GM12878 (cell line): ENCODE measurements at regions not wholly inside any gene's neighbourhood (a gene's known extent, or its start where the extent isn't known, plus 50 kb on each side); places are given as distances from the start of the nearest gene placed in this dataset.

Source experiments
- BMI1 ChIP-seq: fragments of 450-650 bp; IDR thresholded peaks from 2 replicates; pipeline ENCODE4 v1.6.1; 2016; ENCODE audit warnings: mild to moderate bottlenecking, moderate library complexity, borderline replicate concordance
- CHD2 ChIP-seq: IDR thresholded peaks from 2 replicates; pipeline ENCODE4 v1.6.1; 2011; ENCODE audit warnings: low read depth, low read length, improper control_type of control experiment, borderline replicate concordance
- CREM ChIP-seq: IDR thresholded peaks from 2 replicates; pipeline ENCODE4 v1.6.1; 2014; ENCODE audit warnings: antibody characterized with exemption, low read depth
- CUX1 ChIP-seq: IDR thresholded peaks from 2 replicates; pipeline ENCODE4 v1.6.1; 2012; ENCODE audit warnings: improper control_type of control experiment, low read depth, low read length; ENCODE audit not compliant: insufficient replicate concordance
- E2F4 ChIP-seq: IDR thresholded peaks from 2 replicates; pipeline ENCODE4 v1.6.1; 2012; ENCODE audit warnings: low read depth, low read length, improper control_type of control experiment
- EED ChIP-seq: sonication (generic); IDR thresholded peaks from 2 replicates; pipeline ENCODE4 v1.6.1; 2016; ENCODE audit warnings: antibody characterized with exemption, low read depth
- EP300 ChIP-seq, 2 experiments: fragments of 150-350 bp in 1 of 2; IDR thresholded peaks; 2 replicates each; pipeline ENCODE4 v1.6.1; 2011 to 2012; ENCODE audit warnings: low read depth in 2 of 2, low read length in 2 of 2, borderline replicate concordance in 1 of 2, improper control_type of control experiment in 1 of 2, inconsistent platforms in 1 of 2; ENCODE audit not compliant: control insufficient read depth in 1 of 2
- ETV6 ChIP-seq, 2 experiments: fragments of 450-650 bp in 1 of 2; IDR thresholded peaks in 1 of 2; conservative IDR thresholded peaks in 1 of 2; 2 replicates each; pipeline ENCODE4 v1.6.1; 2014; ENCODE audit warnings: antibody characterized with exemption in 1 of 2, borderline replicate concordance in 1 of 2, low read depth in 1 of 2, mild to moderate bottlenecking in 1 of 2, moderate library complexity in 1 of 2
- IRF3 ChIP-seq: fragments of 450-650 bp; IDR thresholded peaks from 2 replicates; pipeline ENCODE4 v1.6.1; 2014; ENCODE audit warnings: mild to moderate bottlenecking
- IRF4 ChIP-seq: IDR thresholded peaks from 2 replicates; pipeline ENCODE4 v1.6.1; 2011; ENCODE audit warnings: low read depth, low read length
- KLF5 ChIP-seq: fragments of 450-650 bp; IDR thresholded peaks from 2 replicates; pipeline ENCODE4 v1.6.1; 2014; ENCODE audit warnings: mild to moderate bottlenecking; ENCODE audit not compliant: partially characterized antibody
- MTA2 ChIP-seq: fragments of 450-650 bp; IDR thresholded peaks from 2 replicates; pipeline ENCODE4 v1.6.1; 2016; ENCODE audit warnings: low read depth, mild to moderate bottlenecking, moderate library complexity
- NFIC ChIP-seq: IDR thresholded peaks from 2 replicates; pipeline ENCODE4 v1.6.1; 2012; ENCODE audit warnings: low read depth, mild to moderate bottlenecking, inconsistent platforms, low read length, moderate library complexity
- NFYA ChIP-seq: IDR thresholded peaks from 2 replicates; pipeline ENCODE4 v1.6.1; 2011; ENCODE audit warnings: low read depth, mild to moderate bottlenecking, low read length, improper control_type of control experiment, borderline replicate concordance
- NRF1 ChIP-seq: conservative IDR thresholded peaks from 2 replicates; pipeline ENCODE4 v1.6.1; 2011; ENCODE audit warnings: mild to moderate bottlenecking, low read depth, low read length, improper control_type of control experiment
- PAX5 ChIP-seq: IDR thresholded peaks from 2 replicates; pipeline ENCODE4 v1.6.1; 2011; ENCODE audit warnings: low read depth, low read length, borderline replicate concordance
- POLR2A ChIP-seq: IDR thresholded peaks from 2 replicates; pipeline ENCODE4 v1.6.1; 2011; ENCODE audit warnings: low read depth, mild to moderate bottlenecking, low read length
- SRF ChIP-seq, 2 experiments: IDR thresholded peaks; 2 replicates each; pipeline ENCODE4 v1.6.1; 2011; ENCODE audit warnings: low read depth in 2 of 2, low read length in 2 of 2, mild to moderate bottlenecking in 1 of 2, moderate library complexity in 1 of 2
- SUPT20H ChIP-seq: IDR thresholded peaks from 2 replicates; pipeline ENCODE4 v1.6.1; 2011; ENCODE audit warnings: low read depth, mild to moderate bottlenecking, low read length, moderate library complexity, borderline replicate concordance; ENCODE audit not compliant: control insufficient read depth
- ZBED1 ChIP-seq: IDR thresholded peaks from 2 replicates; pipeline ENCODE4 v1.6.1; 2016; ENCODE audit warnings: borderline replicate concordance
- ZNF384 ChIP-seq: IDR thresholded peaks from 2 replicates; pipeline ENCODE4 v1.6.1; 2012; ENCODE audit warnings: low read depth, mild to moderate bottlenecking, low read length, improper control_type of control experiment, borderline replicate concordance
- TF ChIP-seq, protein P1 (sequence below): fragments of 450-650 bp; IDR thresholded peaks from 2 replicates; pipeline ENCODE4 v1.6.1; 2017; ENCODE audit warnings: mild to moderate bottlenecking, low read depth, inconsistent platforms; ENCODE audit not compliant: poor library complexity, severe bottlenecking

DNA sequence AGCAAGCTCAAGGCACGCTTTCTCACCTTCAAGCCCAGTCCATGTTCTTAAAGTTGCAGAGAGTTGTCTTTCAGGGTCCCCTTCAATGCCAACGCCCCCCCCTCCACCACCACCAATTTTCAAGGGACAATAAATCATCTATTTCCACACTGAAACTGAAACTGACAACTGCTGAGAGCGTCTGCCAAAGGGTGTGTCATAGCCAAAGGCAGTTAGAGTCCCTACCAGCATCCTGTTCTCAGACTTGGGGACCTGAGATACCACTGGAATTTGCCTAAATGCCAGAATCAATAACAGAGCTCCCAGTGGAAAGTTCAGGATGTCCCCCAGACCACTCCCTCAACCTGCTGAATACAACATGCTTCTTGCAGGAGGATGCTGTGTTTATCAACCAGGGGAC lies 133.2 kb upstream of the SOX9 start (continued):
- TF ChIP-seq CREM (0 out of 2 replicates have a peak, but pooled peaks have one; percentile 11), E2F4 (no peak), SRF (IDR thresholded peaks at IDR 0.05; ENCODE audit: low read depth in 2 of 2, low read length in 2 of 2) (no peak), IRF3 (no peak), BMI1 (no peak), KLF5 (no peak), SUPT20H (no peak), MTA2 (peak; percentile 42; the same call in 1 of the 2 replicates), POLR2A (no peak), EP300 (IDR thresholded peaks at IDR 0.05; ENCODE audit: borderline replicate concordance in 1 of 2, control insufficient read depth in 1 of 2, low read depth in 2 of 2, low read length in 2 of 2) (peak in 1 of 2 experiments; percentile 54; a peak in 1 of 4 replicates), NRF1 (no peak), EED (peak; percentile 88), CHD2 (no peak), IRF4 (no peak), NFIC (no peak), ZBED1 (no peak), CUX1 (no peak), PAX5 (no peak), ETV6 (conservative IDR thresholded peaks at IDR 0.05 in 1 of 2, IDR thresholded peaks at IDR 0.05 in 1 of 2; ENCODE audit: borderline replicate concordance in 1 of 2, low read depth in 1 of 2) (no peak), NFYA (no peak), ZNF384 (no peak)
- TF ChIP-seq, protein P1, sequence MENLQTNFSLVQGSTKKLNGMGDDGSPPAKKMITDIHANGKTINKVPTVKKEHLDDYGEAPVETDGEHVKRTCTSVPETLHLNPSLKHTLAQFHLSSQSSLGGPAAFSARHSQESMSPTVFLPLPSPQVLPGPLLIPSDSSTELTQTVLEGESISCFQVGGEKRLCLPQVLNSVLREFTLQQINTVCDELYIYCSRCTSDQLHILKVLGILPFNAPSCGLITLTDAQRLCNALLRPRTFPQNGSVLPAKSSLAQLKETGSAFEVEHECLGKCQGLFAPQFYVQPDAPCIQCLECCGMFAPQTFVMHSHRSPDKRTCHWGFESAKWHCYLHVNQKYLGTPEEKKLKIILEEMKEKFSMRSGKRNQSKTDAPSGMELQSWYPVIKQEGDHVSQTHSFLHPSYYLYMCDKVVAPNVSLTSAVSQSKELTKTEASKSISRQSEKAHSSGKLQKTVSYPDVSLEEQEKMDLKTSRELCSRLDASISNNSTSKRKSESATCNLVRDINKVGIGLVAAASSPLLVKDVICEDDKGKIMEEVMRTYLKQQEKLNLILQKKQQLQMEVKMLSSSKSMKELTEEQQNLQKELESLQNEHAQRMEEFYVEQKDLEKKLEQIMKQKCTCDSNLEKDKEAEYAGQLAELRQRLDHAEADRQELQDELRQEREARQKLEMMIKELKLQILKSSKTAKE = no peak
